ENCODE measurements at regions not wholly inside any gene's neighbourhood (a gene's known extent, or its start where the extent isn't known, plus 50 kb on each side); places are given as distances from the start of the nearest gene placed in this dataset.
A peak's percentile ranks its signal among the peaks of the same experiment; 100 is the strongest.

DNA sequence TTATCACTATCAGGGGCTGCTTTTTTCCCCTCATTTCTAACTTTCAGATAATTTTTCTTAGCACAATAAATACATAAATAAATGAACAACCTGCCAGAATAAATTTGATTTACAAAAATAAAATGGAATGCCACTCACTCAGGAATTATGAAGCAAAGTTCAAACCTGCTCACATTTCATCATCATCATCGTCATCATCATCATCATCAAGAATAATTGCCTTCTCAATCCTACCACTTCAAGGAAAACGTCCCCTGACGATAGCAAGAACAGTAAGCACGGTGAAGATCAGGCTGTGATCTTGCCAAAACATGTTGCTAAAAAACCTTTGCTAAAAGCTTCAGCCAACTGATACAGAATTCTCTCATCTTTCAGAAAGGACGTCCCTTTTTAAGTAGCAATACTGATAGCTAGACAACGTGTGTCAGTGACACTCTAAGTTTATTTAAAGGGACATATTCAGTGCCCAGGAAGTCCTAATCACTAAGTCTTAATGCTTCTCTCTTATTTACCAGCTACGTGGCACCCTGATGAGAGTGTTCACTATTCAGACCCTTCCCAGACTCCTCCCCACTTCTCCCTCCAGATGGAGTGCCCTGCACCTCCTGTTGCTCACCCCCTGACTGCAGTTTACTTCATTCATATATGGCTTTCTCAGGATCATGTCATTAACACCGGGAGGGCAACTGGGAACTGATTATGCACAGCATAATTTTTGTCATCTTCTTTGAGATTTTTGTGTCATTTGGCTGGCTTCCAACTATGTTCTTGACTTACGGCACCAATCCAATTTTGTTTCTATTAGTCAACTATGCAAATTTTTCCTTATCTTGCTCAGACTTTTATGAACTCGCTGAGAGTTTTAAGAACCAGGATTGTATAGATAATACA, 200.1 kb upstream of the GUCY1A2 start:
- no peak for DNase-seq

DNA sequence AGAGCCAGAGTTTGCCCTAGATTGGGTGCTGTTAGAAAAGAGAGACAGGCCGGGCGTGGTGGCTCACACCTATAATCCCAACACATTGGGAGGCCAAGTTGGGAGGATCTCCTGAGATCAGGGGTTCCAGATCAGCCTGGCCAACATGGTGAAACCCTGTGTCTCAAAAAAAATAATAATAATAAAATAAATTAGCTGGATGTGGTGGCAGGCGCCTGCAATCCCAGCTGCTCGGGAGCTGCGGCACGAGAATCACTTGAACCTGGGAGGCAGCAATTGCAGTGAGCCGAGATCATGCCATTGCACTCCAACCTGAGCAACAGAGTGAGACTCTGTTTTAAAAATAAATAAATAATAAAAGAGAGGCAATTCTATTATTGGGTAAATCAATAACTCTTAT, 199.2 kb upstream of the GUCY1A2 start:
- DNase-seq = no peak

DNA sequence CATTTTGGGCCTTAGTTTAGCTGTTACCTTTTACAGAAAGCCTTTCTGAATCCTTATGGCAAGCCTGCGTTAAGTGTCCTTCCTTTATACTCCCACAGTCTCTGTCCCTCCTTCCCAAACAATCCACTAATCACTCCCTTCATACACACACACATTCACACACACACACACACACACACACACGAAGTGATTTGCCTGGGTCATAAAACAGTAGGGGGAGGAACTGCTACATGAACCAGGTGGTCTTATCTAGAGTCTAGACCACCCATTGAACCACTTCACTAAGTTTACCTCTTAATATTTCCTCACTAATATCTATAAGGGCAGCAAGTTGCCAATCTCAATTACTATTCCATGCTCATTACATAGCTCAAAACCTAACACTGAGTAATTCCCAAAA, 196.7 kb upstream of the GUCY1A2 start:
- DNase-seq = no peak

DNA sequence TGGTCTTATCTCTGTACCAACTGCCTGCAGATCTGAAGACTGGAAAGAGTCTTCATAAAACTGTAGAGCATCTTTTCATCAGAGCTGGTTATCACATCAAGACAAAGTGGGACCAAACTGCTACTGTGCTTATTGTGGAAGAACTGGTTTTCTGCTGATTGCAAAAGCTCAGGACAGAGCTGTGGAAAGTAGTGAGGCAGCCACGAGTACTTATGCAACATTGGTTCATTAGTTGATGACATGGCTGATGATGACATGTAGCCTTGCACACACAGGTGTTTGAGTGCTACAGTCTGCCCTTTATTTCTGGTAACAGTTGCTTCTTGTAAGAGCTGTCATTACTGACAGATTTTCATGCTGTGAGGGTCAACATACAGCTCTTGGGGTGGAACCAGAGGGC, 185.4 kb upstream of the GUCY1A2 start:
- DNase-seq = no peak

DNA sequence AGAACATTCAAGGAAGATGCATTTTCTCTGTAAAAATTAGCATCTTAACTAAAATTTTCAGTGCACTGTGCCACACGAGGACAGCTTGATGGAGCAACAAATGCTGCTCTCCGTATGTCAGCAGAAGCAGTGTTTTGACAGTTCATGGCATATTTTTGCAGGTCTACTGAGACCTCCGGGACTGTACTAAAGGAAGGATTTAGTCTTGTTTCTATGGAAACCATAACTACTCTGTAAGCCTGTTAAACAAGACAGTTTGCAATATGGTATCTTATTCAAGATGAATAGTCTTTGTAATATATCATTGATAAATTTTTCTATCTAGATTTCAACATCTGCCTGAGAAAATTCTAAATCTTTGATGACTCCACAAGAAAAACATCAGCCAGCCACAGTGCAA, 184.0 kb upstream of the GUCY1A2 start:
- no peak for DNase-seq

DNA sequence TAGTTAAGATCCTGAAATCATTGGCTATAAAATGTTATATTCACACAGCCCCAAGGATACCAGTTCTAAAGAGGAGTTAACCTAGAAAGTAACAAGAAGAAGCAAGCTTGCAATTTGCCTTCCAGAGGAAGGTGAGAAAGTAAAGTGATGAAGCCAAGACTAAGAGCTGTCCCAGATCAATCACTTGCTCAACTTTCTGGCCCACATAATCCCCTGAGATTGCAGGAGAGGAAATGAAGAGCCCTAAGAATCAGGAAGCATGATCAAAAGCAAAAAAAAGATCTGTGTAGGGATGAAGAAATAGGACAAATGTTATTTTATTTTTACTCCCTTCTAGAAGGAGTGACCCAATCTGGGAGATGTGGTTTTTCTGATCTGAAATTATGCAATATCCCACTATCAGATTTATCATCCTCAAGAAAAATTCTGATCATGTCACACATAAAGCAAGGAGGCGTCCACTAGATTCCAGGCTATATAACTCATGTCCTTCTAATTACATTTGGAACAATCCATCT, 180.3 kb upstream of the GUCY1A2 start:
- no peak for DNase-seq

DNA sequence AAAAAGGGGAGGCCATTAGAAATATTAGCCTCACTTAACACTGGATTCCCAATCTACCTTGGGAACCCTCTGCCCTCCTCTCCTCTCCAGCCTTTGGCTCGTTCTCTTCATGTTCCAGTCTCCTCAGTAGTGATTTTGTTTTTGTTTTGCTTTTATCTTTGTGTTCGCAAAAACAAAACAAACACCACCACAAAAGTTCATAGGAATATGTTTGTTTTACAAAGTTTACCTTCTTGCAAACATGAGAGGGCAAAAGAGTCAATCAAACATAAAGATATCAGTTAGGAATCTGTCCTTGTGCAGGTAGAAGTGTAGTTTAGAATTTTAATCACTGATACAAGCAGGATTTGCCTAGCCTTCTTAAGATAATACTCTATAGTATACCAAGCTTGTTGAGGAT, 179.7 kb upstream of the GUCY1A2 start:
- DNase-seq = no peak

DNA sequence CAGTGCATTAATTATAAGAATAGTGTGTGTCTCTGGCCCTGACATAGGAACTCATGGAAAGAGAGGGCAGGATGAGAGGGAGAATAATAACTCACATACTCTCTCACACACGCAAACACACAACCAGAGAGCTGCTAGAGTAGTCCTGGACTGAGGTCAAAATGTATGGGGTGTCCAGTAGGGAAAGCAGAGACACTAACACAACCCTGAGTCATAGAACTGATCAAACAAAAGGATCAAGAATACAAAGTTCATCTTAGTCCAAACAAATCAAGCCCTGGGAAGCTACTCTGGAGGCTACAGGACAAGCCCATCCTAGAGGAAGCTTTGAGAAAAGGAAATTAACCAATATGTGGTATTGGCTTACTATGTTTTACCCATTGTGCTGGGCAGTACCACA, 178.5 kb upstream of the GUCY1A2 start:
- DNase-seq = no peak

DNA sequence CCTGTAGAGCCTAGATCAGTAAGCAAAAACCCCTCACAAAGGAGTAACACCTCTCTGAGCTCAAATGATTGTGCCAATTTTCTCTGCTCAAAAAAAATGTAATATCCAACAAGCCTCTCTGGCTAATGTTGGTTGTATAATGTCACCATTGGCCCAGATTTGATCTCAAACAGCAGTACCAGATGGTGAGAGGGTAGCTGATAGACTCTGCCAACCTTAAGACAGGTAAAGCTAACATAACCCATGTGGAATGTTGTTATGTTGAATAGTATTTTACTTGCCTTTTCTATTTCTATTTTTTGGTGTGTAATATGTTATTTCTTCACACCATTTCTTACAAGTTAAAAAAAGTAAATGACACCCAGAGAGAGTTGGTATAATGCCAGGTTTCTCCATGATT, 166.7 kb upstream of the GUCY1A2 start:
- DNase-seq = peak in 1 of 2 experiments; percentile 43

DNA sequence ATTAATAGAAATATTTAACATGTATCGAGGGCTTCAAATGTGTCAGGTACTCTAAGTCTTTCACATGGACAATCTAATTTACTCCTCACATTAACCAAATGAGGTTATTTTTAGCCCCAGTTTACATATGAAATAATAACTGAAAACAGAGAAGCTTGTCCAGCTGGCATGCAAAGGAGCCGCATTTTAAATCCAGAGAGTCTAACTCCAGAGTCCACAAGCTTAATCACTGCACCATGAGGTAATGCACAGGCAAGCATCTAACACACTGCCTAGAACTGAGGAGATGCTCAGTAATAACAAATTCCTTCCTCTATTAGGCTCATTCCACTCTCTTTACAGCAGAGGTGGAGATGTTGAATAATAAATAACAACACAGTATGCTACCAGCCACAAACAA, 165.7 kb upstream of the GUCY1A2 start:
- no peak for DNase-seq

DNA sequence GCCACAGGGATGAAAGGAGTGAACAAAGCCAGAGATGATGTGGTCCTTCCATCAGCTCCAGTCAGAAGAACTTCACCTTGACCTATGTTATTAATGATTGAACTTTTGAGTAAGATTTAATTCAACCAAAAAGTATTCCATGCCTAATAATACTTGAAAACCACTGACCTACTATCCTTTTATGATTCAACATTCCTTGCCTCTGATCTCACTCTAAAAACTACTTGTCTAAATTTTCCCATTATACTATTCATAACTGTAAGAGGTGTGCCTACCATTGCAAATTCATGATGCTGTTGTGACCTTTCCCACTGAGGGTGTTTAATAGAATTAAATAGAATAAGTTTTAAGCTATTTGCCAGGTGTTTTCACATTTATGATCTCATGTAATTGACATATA, 164.7 kb upstream of the GUCY1A2 start:
- DNase-seq = no peak

DNA sequence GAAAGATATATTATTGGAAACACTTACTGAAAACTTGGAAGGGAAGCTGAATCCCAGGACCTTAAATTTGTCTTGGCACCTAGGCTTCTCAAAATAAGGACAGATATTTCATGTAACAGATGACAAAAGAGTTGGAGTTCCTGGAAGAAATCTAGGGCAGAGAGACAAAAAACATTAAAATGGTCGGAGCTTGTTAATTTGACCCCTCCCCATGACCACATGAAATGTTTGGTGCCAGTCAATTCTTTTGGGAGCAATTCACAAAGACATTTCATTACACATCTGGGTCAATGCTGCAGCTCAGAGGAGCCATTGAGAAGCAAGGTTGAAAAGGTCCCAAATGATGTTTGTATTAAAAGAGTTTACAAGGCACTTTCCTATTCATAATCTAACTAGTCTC, 162.0 kb upstream of the GUCY1A2 start:
- DNase-seq = no peak

DNA sequence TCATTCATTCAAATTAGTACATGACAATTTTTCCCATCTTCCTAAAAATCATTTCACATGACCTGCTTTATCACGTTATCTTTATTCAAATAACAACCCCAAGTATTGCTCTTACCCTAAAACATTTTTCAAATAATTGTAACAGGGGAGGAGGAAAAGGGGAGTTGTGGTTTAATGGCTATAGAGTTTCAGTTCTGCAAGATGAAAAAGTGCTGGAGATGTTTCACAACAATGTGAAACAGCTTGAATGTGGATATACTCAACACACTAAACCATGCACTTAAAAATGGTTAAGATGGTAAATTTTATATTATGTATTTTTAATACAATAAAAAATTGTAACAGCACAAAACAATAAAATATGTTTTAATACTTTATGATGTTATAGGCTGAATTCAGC, 161.6 kb upstream of the GUCY1A2 start:
- DNase-seq = no peak

DNA sequence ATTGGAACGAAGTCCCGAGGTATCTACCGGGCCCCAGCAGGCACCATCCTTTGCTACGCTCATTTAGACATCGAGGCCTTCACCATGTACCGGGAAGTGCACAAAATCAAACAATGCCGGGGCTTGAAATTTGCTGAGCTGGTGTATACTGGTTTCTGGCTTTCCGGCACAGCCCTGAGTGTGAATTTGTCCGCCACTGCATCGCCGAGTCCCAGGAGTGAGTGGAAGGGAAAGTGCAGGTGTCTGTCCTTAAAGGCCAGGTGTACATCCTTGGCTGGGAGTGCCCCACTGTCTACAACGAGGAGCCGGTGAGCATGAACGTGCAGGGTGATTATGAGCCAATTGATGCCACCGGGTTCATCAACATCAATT, 158.8 kb upstream of the GUCY1A2 start:
- DNase-seq = no peak

DNA sequence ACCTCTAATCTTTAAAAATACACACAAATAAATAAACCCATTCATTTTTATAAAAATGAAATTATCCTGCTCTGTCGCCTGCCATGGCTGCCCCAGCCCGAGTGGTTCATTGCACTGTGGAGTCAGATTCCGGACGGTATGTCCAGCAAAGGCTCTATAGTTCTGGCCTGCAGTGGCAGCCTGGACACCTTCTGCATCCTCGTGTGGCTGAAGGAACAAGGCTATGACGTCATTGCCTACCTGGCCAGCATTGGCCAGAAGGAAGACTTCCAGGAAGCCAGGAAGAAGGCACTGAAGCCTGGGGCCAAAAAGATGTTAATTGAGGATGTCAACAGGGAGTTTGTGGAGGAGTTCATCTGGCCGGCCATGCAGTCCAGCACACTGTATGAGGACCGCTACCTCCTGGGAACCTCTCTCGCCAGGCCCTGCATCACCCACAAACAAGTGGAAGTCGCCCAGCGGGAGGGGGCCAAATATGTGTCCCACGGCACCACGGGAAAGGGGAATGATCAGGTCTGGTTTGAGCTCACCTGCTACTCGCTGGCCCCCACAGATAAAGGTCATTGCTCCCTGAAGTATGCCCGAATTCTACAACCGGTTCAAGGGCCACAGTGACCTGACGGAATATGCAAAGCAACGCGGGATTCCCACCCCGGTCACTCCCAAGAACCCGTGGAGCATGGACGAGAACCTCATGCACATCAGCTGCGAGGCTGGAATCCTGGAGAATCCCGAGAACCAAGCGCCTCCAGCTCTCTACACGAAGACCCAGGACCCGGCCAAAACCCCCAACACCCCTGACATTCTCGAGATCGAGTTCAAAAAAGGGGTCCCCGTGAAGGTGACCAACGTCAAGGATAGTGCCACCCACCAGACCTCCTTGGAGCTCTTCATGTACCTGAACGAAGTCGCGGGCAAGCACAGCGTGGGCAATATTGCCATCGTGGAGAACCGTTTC, 158.2 kb upstream of the GUCY1A2 start:
- no peak for DNase-seq

DNA sequence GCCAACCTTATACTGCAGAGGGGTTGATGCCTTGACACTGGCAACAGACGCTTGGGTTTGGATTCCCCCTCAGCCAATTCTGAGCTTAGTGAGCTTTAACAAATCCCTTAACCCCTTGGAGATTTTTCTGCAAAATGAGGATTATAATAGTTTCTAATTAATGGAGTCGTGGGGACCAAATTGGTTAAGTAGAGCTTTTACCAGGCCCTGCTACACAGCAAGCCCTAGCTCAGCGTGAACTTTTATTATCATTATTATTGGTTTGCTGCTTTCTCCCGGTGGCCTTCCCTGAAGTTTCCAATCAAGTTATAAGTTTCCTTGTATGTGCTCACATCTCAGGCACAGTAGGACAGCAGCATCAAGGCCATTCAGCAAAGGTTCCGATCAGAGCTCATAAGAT, 156.6 kb upstream of the GUCY1A2 start:
- DNase-seq = no peak

DNA sequence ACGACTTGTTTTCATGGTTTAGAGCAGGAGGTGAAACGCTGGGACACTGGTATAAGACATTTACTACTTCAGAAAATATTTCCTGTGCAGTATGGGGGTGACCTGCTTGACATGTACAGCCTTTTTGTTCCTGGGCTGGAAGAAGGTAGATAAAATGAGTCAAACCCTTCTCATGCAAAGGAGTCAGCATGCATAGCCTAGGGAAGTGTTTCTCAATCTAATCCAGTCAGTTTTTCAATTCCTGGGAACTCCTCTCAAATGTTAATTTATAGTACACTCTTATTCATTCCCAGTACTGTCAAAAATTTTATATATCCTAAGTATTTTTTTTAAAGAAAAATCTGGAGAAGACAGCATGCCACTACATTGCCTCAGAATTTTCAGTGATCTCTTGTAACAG, 154.7 kb upstream of the GUCY1A2 start:
- DNase-seq = no peak

DNA sequence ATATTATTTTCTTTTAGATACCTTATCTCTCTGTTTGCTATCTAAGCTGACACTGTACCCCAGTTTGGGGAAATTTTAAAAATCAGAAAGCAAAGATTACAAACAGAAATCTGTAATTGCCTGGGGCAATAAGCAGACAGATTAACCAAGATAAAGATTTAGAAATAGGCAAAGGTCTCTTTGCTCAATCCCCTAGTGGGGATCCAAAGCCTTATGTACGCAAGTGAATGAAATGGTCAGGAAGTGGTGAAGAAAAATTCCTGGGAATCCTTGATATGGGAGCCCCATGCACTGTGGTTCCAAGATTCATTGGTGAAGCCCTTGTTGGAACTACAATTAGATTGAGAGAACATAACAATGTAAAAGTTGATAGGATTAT, 139.5 kb upstream of the GUCY1A2 start:
- no peak for DNase-seq

DNA sequence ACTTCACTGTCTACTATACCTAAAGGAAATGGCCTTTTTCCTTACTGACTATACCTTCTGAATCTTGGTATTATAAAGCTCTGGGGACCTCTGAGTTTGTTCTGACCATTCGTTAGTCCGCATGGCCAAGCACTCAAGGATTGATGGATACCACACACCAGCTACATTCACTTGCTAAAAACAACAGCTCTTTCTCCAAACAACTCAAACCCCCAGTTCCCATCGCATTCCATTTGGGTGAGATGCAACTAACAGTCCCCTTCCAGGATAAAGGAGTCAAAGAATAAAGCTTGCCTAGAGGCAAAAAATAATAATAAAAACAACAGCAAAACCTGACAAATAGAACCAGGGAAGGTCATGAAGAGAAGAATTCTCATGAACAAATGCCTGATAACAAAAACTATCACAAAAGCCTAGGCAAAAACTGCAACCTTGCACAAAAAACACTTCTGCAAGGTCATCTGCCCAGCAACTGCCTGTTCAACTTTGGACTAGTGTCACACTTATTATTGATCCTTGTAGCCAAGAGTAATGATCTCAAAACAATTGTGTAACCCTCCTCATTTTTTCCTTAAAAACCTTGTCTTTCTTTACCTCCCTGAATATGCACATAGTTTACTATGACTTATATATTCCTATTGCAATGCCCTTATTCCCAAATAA, 139.0 kb upstream of the GUCY1A2 start:
- no peak for DNase-seq

DNA sequence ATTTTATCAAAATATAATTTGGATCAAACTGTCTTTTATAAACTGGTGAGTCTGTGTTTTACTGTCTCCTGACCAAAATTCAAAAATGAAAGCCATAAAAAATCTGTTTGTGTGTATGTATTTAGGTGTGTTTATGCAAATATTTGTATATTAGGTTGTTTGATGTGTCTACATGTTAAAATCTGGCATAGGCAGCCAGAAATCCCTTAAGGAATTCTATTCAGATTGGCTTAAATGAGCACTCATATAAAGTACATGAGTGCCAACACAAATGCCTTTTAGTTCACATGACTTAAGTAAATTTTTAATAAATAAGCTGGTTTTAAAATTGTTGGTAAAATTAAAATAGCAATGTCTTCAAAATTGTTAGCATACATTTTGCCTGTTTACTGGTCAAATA, 133.3 kb upstream of the GUCY1A2 start:
- DNase-seq = no peak

DNA sequence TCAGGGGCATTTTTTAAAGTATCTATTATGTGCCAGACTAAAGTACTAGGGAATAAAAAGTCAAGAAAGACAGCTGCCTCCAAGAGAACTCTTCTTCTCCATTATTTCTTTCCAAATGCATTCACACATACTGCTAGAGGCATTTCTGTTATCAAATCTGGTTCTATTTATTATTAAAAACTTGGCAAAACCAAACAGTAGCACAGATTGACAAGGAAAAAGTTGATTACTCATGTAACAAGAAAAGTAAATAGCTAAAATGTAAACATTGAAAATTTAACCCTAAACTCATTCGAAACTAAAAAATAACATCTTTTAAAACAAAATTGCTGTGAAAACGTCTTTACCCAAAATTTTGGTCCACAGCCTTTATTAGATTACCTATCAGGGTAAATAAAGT, 132.9 kb upstream of the GUCY1A2 start:
- DNase-seq = no peak

DNA sequence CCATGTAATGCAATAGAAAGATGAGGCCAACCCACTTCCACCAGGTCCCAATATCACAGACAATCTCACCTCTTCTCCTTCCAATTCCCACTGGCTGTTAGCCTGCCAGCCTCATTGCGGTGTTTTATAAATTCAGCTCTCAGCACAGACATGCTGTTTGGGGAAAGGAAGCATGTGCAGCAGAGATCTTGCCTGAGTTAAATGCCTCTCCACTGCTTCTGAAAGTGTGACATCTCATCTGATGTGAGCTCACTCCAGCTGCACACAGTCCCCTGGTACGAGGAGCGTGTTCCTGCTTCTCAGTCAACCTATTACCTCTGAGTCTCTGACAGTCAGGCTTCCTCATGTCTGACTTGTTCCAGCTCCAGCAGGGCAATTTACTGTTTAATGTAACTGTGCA, 122.7 kb upstream of the GUCY1A2 start:
- no peak for DNase-seq

DNA sequence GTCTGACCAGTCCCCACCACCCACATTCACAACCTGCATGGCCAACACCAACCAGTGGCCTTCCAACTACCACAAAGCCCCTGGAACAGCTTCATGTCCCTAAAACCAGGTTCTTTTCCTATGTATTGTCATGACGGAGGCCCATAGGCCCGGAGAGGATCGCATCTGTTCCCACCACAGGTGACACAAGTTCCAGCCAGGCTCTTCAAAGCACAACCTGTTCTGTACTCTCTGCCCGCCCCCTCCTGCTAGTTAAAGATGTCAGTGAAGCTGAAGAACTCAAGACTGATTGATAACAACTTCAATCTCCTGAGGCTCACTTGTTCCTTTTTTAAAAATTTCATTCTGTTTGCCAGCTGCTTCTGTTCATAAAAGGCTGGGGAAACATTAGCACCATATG, 121.1 kb upstream of the GUCY1A2 start:
- DNase-seq = no peak

Data from NCI-H446 (cell line).